HEK293 (cell line): ENCODE measurements at regions not wholly inside any gene's neighbourhood (a gene's known extent, or its start where the extent isn't known, plus 50 kb on each side); places are given as distances from the start of the nearest gene placed in this dataset.

ENCODE experiments used
- MZF1 ChIP-seq: fragments of 450-650 bp; formaldehyde crosslinking; IDR thresholded peaks from 2 replicates; pipeline ENCODE4 v1.5.1; 2017; ENCODE audit warnings: missing biosample characterization, missing genetic modification characterization, borderline replicate concordance
- TF ChIP-seq, protein P1 (sequence below): fragments of 450-650 bp; formaldehyde crosslinking; IDR thresholded peaks from 2 replicates; pipeline ENCODE4 v1.5.1; 2016; ENCODE audit warnings: missing biosample characterization, missing genetic modification characterization

DNA sequence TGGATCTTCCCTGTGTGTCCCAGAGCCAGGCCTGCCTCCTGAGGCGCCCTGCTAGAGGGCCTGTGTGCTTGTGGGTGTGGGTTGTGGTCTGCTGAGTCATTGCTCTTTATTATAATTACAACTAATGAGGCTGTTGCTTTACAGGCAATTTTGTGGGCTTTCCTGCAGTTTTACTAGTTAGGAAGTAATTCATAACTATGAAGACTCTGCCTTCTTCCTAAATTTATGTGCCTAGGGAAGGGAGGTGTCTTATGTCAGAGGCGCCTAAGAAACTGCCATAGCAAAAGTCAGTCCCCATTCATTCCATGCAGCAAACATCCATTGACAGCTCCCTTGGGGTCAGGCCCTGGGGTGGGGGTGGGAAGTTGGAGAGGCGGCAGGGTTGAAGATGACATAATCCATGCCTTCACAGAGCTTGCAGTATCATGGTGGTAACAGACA is 359.2 kb downstream of the IDS start:
- TF ChIP-seq MZF1 (tag by site-specific recombination): no peak
- TF ChIP-seq, protein P1, sequence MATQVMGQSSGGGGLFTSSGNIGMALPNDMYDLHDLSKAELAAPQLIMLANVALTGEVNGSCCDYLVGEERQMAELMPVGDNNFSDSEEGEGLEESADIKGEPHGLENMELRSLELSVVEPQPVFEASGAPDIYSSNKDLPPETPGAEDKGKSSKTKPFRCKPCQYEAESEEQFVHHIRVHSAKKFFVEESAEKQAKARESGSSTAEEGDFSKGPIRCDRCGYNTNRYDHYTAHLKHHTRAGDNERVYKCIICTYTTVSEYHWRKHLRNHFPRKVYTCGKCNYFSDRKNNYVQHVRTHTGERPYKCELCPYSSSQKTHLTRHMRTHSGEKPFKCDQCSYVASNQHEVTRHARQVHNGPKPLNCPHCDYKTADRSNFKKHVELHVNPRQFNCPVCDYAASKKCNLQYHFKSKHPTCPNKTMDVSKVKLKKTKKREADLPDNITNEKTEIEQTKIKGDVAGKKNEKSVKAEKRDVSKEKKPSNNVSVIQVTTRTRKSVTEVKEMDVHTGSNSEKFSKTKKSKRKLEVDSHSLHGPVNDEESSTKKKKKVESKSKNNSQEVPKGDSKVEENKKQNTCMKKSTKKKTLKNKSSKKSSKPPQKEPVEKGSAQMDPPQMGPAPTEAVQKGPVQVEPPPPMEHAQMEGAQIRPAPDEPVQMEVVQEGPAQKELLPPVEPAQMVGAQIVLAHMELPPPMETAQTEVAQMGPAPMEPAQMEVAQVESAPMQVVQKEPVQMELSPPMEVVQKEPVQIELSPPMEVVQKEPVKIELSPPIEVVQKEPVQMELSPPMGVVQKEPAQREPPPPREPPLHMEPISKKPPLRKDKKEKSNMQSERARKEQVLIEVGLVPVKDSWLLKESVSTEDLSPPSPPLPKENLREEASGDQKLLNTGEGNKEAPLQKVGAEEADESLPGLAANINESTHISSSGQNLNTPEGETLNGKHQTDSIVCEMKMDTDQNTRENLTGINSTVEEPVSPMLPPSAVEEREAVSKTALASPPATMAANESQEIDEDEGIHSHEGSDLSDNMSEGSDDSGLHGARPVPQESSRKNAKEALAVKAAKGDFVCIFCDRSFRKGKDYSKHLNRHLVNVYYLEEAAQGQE (tag by site-specific recombination): no peak
